IMR-90 (cell line): ENCODE measurements at regions not wholly inside any gene's neighbourhood (a gene's known extent, or its start where the extent isn't known, plus 50 kb on each side); places are given as distances from the start of the nearest gene placed in this dataset.

ENCODE experiments used
- CEBPB ChIP-seq: IDR thresholded peaks from 2 replicates; pipeline ENCODE4 v1.6.1; 2012; ENCODE audit warnings: low read depth, low read length, improper control_type of control experiment
- CHD1 ChIP-seq: IDR thresholded peaks from 2 replicates; pipeline ENCODE4 v1.6.1; 2012; ENCODE audit warnings: low read depth, low read length, improper control_type of control experiment
- CTCF ChIP-seq: conservative IDR thresholded peaks from 2 replicates; pipeline ENCODE4 v1.5.1; 2012; ENCODE audit warnings: mild to moderate bottlenecking, low read depth, low read length, improper control_type of control experiment
- FOS ChIP-seq: fragments of 150-350 bp; IDR thresholded peaks from 2 replicates; pipeline ENCODE4 v1.6.1; 2016; ENCODE audit warnings: low read depth, low read length
- MAFK ChIP-seq: IDR thresholded peaks from 2 replicates; pipeline ENCODE4 v1.6.1; 2012; ENCODE audit warnings: low read depth, low read length, improper control_type of control experiment
- MAZ ChIP-seq: IDR thresholded peaks from 2 replicates; pipeline ENCODE4 v1.6.1; 2012; ENCODE audit warnings: low read depth, mild to moderate bottlenecking, low read length, improper control_type of control experiment, moderate library complexity, borderline replicate concordance
- MXI1 ChIP-seq: IDR thresholded peaks from 2 replicates; pipeline ENCODE4 v1.6.1; 2012; ENCODE audit warnings: low read depth, mild to moderate bottlenecking, low read length, moderate library complexity, borderline replicate concordance
- NFE2L2 ChIP-seq: fragments of 150-350 bp; IDR thresholded peaks from 2 replicates; pipeline ENCODE4 v1.6.1; 2016; ENCODE audit warnings: low read depth, mild to moderate bottlenecking, low read length
- POLR2A ChIP-seq: IDR thresholded peaks from 2 replicates; pipeline ENCODE4 v1.6.1; 2012; ENCODE audit warnings: mild to moderate bottlenecking, low read depth, low read length
- RAD21 ChIP-seq: IDR thresholded peaks from 2 replicates; pipeline ENCODE4 v1.6.1; 2012; ENCODE audit warnings: low read length, improper control_type of control experiment
- RCOR1 ChIP-seq: IDR thresholded peaks from 2 replicates; pipeline ENCODE4 v1.6.1; 2012; ENCODE audit warnings: mild to moderate bottlenecking, low read length, improper control_type of control experiment; ENCODE audit not compliant: insufficient replicate concordance
- RFX5 ChIP-seq: IDR thresholded peaks from 2 replicates; pipeline ENCODE4 v1.8.0; 2012; ENCODE audit warnings: low read depth, mild to moderate bottlenecking, low read length, moderate library complexity
- SMC3 ChIP-seq: fragments of 150-350 bp; IDR thresholded peaks from 2 replicates; pipeline ENCODE4 v1.6.1; 2016; ENCODE audit warnings: low read depth, mild to moderate bottlenecking, antibody characterized with exemption, low read length, moderate library complexity
- USF2 ChIP-seq: fragments of 150-350 bp; IDR thresholded peaks from 2 replicates; pipeline ENCODE4 v1.6.1; 2017; ENCODE audit warnings: mild to moderate bottlenecking, antibody characterized with exemption, low read length, low read depth

DNA sequence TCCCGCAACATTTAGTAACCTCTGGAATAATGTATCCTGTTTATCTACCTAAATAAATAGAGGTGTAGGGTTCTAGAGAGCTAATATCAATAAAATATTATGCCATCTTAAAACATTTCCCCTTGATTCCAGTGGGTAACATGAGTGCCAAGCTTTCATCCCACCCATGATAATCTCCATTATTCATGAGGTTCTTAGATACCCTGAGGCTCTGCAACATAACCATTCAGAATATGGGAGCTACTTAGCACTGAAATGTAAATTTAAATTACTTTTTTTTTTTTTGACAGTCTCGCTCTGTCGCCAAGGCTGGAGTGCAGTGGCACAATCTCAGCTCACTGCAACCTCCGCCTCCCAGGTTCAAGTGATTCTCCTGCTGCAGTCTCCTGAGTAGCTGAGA lies 832.7 kb downstream of the BRINP3 start:
- no peak for TF ChIP-seq CTCF
- TF ChIP-seq SMC3 = no peak
- TF ChIP-seq CEBPB = no peak
- no peak for TF ChIP-seq RAD21
- TF ChIP-seq CHD1 = no peak
- no peak for TF ChIP-seq RCOR1
- TF ChIP-seq MAZ = no peak
- TF ChIP-seq MXI1 = no peak
- TF ChIP-seq POLR2A = no peak
- TF ChIP-seq FOS = no peak
- no peak for TF ChIP-seq RFX5
- TF ChIP-seq NFE2L2 = no peak
- no peak for TF ChIP-seq MAFK
- TF ChIP-seq USF2 = no peak
